Spleen (tissue), 11 donors: ENCODE measurements at regions not wholly inside any gene's neighbourhood (a gene's known extent, or its start where the extent isn't known, plus 50 kb on each side); places are given as distances from the start of the nearest gene placed in this dataset.

Source experiments
- DNase-seq: peaks from one replicate; pipeline ENCODE4 v3.0.0-alpha.2; 2020
- H3K27ac ChIP-seq, 8 donors: fragments of 200-600 bp; sonication (generic) in 7 of 8; 1 replicate in 4 of 8; 2 replicates in 4 of 8; pipeline versions ENCODE4 v1.5.0 to v1.8.0; 2016 to 2021; ENCODE audit warnings: inconsistent platforms in 4 of 8, mild to moderate bottlenecking in 4 of 8, moderate library complexity in 1 of 8
- H3K27me3 ChIP-seq, 7 donors: fragments of 200-600 bp; sonication (generic) in 6 of 7; replicated peaks in 1 of 7; 1 replicate in 4 of 7; 2 replicates in 3 of 7; pipeline versions ENCODE4 v1.5.0 to v1.8.0; 2016 to 2021; ENCODE audit warnings: inconsistent platforms in 3 of 7, mild to moderate bottlenecking in 1 of 7
- H3K36me3 ChIP-seq, 6 donors: fragments of 200-600 bp; sonication (generic) in 5 of 6; 1 replicate in 4 of 6; 2 replicates in 2 of 6; pipeline versions ENCODE4 v1.5.0 to v1.8.0; 2016 to 2021; ENCODE audit warnings: inconsistent platforms in 2 of 6
- H3K4me1 ChIP-seq, 6 donors: fragments of 200-600 bp; sonication (generic) in 5 of 6; 1 replicate in 3 of 6; 2 replicates in 3 of 6; pipeline versions ENCODE4 v1.5.0 to v1.8.0; 2016 to 2021; ENCODE audit warnings: inconsistent platforms in 3 of 6
- H3K4me3 ChIP-seq, 8 donors: fragments of 200-600 bp; sonication (generic) in 7 of 8; 1 replicate in 4 of 8; 2 replicates in 4 of 8; pipeline versions ENCODE4 v1.5.0 to v1.8.0; 2016 to 2021; ENCODE audit warnings: inconsistent platforms in 4 of 8, mild to moderate bottlenecking in 4 of 8, moderate library complexity in 2 of 8
- H3K9me3 ChIP-seq, 8 donors: fragments of 200-600 bp; sonication (generic) in 7 of 8; 1 replicate in 4 of 8; 2 replicates in 4 of 8; pipeline versions ENCODE4 v1.5.0 to v1.8.0; 2016 to 2021; ENCODE audit warnings: inconsistent platforms in 4 of 8
- POLR2A ChIP-seq, 3 donors: fragments of 450-650 bp; IDR thresholded peaks; one replicate each; pipeline ENCODE4 v1.5.1; 2017; ENCODE audit warnings: antibody characterized with exemption in 3 of 3, mild to moderate bottlenecking in 1 of 3
- POLR2AphosphoS5 ChIP-seq, 3 donors: sonication (generic); formaldehyde crosslinking; IDR thresholded peaks; one replicate each; pipeline ENCODE4 v1.5.1; 2017; ENCODE audit warnings: antibody characterized with exemption in 3 of 3
- WGBS, 5 donors: extraction: QIAGEN DNeasy Blood & Tissue Kit in 3 of 5; methylation state at CpG; one replicate each; pipeline versions ENCODE4 v1.1.5 to v1.1.7; 2013 to 2018; 5-methylcytosine and 5-hydroxymethylcytosine counted together
- intact Hi-C: fragments of 100-400 bp; cut with DNase I; formaldehyde crosslinking; loops from one replicate; pipeline ENCODE4 v1.15.0; 2023; ENCODE audit warnings: low total_unique reads
- TF ChIP-seq, protein P1 (sequence below), 11 experiments: fragments of 200-600 bp in 7 of 11; fragments of 450-650 bp in 4 of 11; sonication (generic) in 4 of 11; IDR thresholded peaks in 8 of 11; conservative IDR thresholded peaks in 3 of 11; 1 replicate in 7 of 11; 2 replicates in 4 of 11; pipeline versions ENCODE4 v1.4.0 to v1.8.0; 2016 to 2021; ENCODE audit warnings: antibody characterized with exemption in 11 of 11, inconsistent platforms in 4 of 11, mild to moderate bottlenecking in 1 of 11
- donor health status: healthy with polysubstance abuse.
- donor health status: DM: no; HTN: no; CAD: no; lungs with moderate emphysema.
- donor health status: DM: no; HTN: no; CAD: no.
- donor health status: Bipolar disorder and iron deficiency.
- donor health status: healthy.
- donor health status: DM: no; HTN: no; CAD: no.
- donor health status: DM: yes; HTN: yes; CAD: no.

- Histone ChIP-seq H3K4me3 (no peak overlapping the region), H3K9me3 (no peaks in the 10 kb centered on the region), H3K36me3 (no peaks in the 10 kb centered on the region), H3K27ac (no peak overlapping the region), H3K4me1 (no peaks in the 10 kb centered on the region), H3K27me3 (no peaks in the 10 kb centered on the region)
- intact Hi-C loops, result no loop called here
- TF ChIP-seq POLR2AphosphoS5 (IDR thresholded peaks at IDR 0.05) (no peak), POLR2A (IDR thresholded peaks at IDR 0.05) (no peak)
- TF ChIP-seq, protein P1, sequence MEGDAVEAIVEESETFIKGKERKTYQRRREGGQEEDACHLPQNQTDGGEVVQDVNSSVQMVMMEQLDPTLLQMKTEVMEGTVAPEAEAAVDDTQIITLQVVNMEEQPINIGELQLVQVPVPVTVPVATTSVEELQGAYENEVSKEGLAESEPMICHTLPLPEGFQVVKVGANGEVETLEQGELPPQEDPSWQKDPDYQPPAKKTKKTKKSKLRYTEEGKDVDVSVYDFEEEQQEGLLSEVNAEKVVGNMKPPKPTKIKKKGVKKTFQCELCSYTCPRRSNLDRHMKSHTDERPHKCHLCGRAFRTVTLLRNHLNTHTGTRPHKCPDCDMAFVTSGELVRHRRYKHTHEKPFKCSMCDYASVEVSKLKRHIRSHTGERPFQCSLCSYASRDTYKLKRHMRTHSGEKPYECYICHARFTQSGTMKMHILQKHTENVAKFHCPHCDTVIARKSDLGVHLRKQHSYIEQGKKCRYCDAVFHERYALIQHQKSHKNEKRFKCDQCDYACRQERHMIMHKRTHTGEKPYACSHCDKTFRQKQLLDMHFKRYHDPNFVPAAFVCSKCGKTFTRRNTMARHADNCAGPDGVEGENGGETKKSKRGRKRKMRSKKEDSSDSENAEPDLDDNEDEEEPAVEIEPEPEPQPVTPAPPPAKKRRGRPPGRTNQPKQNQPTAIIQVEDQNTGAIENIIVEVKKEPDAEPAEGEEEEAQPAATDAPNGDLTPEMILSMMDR (IDR thresholded peaks at IDR 0.05 in 8 of 11, conservative IDR thresholded peaks at IDR 0.05 in 3 of 11), result no peak
- no peak for DNase-seq
These were observed 452.9 kb downstream of the TMEM135 start for GRCh38 chr11:87490671-87491070.

GRCh38 chr11:87484566-87484965, 446.8 kb downstream of the TMEM135 start:
- no peak for TF ChIP-seq POLR2AphosphoS5 (IDR thresholded peaks at IDR 0.05)
- TF ChIP-seq, protein P1 (IDR thresholded peaks at IDR 0.05 in 8 of 11, conservative IDR thresholded peaks at IDR 0.05 in 3 of 11), result no peak
- no peak for DNase-seq
- H3K36me3 ChIP-seq, result no peaks in the 10 kb centered on the region
- H3K27ac ChIP-seq, result no peak overlapping the region
- WGBS, 5 donors, result 86 to 91% (median 90%) methylated on average over 3 of the region's 3 CpGs
- no peaks in the 10 kb centered on the region for H3K27me3 ChIP-seq
- no peaks in the 10 kb centered on the region for H3K4me1 ChIP-seq
- intact Hi-C loops, result no loop called here
- no peak overlapping the region for H3K4me3 ChIP-seq
- H3K9me3 ChIP-seq, result peaks cover 0 to under 1% (median 0%) of the 10 kb centered on the region in 8 donors

- no peak for DNase-seq
- intact Hi-C loops, result no loop called here
- no peak overlapping the region for H3K27ac ChIP-seq
- no peaks in the 10 kb centered on the region for H3K4me1 ChIP-seq
- H3K4me3 ChIP-seq, result no peak overlapping the region
- no peaks in the 10 kb centered on the region for H3K27me3 ChIP-seq
- 64 to 81% (median 69%) methylated on average over 2 of the region's 2 CpGs for WGBS, 5 donors
- H3K9me3 ChIP-seq, result peaks cover 0 to 5% (median 0%) of the 10 kb centered on the region in 8 donors
- H3K36me3 ChIP-seq, result no peaks in the 10 kb centered on the region
- TF ChIP-seq POLR2A (IDR thresholded peaks at IDR 0.05) (no peak), POLR2AphosphoS5 (IDR thresholded peaks at IDR 0.05) (no peak)
- TF ChIP-seq, protein P1 (IDR thresholded peaks at IDR 0.05 in 8 of 11, conservative IDR thresholded peaks at IDR 0.05 in 3 of 11), result no peak
These were observed 439.6 kb downstream of the TMEM135 start for GRCh38 chr11:87477321-87477720.

- Histone ChIP-seq H3K4me1 (no peaks in the 10 kb centered on the region), H3K36me3 (no peaks in the 10 kb centered on the region), H3K27ac (no peak overlapping the region), H3K4me3 (no peak overlapping the region), H3K27me3 (no peaks in the 10 kb centered on the region), H3K9me3 (no peaks in the 10 kb centered on the region)
- no peak for TF ChIP-seq POLR2A (IDR thresholded peaks at IDR 0.05)
- TF ChIP-seq, protein P1 (IDR thresholded peaks at IDR 0.05 in 8 of 11, conservative IDR thresholded peaks at IDR 0.05 in 3 of 11), result no peak
- TF ChIP-seq POLR2AphosphoS5 (IDR thresholded peaks at IDR 0.05), result no peak
- no peak for DNase-seq
- 44 to 100% (median 84%) methylated on average over 1 of the region's 1 CpG for WGBS, 5 donors
- intact Hi-C loops, result no loop called here
These were observed 435.4 kb downstream of the TMEM135 start for GRCh38 chr11:87473174-87473573.
